ENCODE measurements at regions not wholly inside any gene's neighbourhood (a gene's known extent, or its start where the extent isn't known, plus 50 kb on each side); places are given as distances from the start of the nearest gene placed in this dataset.

DNA sequence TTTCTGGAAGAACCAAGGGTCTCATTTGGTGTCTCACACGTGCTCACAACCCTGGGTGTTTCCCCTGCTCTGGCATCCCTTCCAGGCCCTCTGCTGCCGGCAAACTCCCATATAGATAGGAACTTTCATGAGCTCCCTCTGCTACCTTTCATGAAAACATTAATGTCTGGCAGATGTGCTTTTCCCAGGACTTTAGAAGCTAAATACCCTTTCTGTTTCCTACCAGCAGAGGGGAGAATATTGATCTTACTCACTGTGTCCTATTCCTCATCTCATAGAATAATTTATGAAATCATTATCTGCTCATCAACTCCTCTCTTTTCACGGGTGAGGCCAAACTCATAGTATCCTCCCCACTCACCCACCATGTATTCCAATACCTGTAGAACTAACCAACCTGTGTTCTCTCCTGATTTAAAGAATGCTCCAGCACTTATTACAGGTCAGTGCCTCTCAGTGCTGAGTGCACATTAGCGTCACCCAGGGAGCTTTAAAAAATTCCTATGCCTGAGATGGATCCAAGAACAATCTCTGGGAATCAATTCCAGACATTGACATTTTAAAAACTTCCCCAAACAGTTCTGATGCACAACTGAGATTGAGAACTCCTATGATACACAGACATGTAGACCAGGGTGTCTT lies 298.5 kb upstream of the JAG1 start:
- TF ChIP-seq, protein P1, sequence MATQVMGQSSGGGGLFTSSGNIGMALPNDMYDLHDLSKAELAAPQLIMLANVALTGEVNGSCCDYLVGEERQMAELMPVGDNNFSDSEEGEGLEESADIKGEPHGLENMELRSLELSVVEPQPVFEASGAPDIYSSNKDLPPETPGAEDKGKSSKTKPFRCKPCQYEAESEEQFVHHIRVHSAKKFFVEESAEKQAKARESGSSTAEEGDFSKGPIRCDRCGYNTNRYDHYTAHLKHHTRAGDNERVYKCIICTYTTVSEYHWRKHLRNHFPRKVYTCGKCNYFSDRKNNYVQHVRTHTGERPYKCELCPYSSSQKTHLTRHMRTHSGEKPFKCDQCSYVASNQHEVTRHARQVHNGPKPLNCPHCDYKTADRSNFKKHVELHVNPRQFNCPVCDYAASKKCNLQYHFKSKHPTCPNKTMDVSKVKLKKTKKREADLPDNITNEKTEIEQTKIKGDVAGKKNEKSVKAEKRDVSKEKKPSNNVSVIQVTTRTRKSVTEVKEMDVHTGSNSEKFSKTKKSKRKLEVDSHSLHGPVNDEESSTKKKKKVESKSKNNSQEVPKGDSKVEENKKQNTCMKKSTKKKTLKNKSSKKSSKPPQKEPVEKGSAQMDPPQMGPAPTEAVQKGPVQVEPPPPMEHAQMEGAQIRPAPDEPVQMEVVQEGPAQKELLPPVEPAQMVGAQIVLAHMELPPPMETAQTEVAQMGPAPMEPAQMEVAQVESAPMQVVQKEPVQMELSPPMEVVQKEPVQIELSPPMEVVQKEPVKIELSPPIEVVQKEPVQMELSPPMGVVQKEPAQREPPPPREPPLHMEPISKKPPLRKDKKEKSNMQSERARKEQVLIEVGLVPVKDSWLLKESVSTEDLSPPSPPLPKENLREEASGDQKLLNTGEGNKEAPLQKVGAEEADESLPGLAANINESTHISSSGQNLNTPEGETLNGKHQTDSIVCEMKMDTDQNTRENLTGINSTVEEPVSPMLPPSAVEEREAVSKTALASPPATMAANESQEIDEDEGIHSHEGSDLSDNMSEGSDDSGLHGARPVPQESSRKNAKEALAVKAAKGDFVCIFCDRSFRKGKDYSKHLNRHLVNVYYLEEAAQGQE (IDR thresholded peaks at IDR 0.05; ENCODE audit: insufficient read depth in 1 of 2, low read depth in 2 of 2, low read length in 2 of 2) = no peak
- TF ChIP-seq SIN3A (IDR thresholded peaks at IDR 0.05; ENCODE audit: borderline replicate concordance, insufficient read depth, low read length) (no peak), POLR2AphosphoS5 (IDR thresholded peaks at IDR 0.05; ENCODE audit: low read depth, low read length) (no peak), TAF1 (IDR thresholded peaks at IDR 0.05; ENCODE audit: borderline replicate concordance, insufficient read depth, low read length) (no peak), FOXP2 (optimal IDR thresholded peaks at IDR 0.05; ENCODE audit: borderline replicate concordance, extremely low read depth, extremely low read length, insufficient read depth) (no peak)

DNA sequence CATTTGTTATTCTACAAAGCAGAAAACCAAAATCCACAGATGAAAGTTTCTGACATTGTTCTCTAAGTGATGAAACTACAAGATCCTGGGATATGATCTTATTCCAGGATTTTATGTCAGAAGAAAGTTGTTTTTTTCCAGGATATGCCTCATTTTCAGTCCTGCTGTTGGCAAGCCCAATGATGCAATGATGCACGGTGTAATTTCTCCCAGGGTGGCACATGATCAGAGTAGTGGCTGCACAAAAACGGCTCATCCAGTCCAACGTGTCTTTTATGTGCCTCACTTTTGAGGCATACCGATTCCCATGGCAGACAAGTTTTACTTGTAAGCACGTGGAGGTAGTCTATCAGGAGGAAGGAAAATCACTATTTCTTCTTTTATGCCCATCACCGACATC lies 302.3 kb upstream of the JAG1 start:
- TF ChIP-seq SIN3A (IDR thresholded peaks at IDR 0.05; ENCODE audit: borderline replicate concordance, insufficient read depth, low read length) = no peak
- no peak for TF ChIP-seq POLR2AphosphoS5 (IDR thresholded peaks at IDR 0.05; ENCODE audit: low read depth, low read length)
- TF ChIP-seq TAF1 (IDR thresholded peaks at IDR 0.05; ENCODE audit: borderline replicate concordance, insufficient read depth, low read length) = no peak
- TF ChIP-seq FOXP2 (optimal IDR thresholded peaks at IDR 0.05; ENCODE audit: borderline replicate concordance, extremely low read depth, extremely low read length, insufficient read depth) = no peak
- TF ChIP-seq, protein P1 (IDR thresholded peaks at IDR 0.05; ENCODE audit: insufficient read depth in 1 of 2, low read depth in 2 of 2, low read length in 2 of 2) = no peak

DNA sequence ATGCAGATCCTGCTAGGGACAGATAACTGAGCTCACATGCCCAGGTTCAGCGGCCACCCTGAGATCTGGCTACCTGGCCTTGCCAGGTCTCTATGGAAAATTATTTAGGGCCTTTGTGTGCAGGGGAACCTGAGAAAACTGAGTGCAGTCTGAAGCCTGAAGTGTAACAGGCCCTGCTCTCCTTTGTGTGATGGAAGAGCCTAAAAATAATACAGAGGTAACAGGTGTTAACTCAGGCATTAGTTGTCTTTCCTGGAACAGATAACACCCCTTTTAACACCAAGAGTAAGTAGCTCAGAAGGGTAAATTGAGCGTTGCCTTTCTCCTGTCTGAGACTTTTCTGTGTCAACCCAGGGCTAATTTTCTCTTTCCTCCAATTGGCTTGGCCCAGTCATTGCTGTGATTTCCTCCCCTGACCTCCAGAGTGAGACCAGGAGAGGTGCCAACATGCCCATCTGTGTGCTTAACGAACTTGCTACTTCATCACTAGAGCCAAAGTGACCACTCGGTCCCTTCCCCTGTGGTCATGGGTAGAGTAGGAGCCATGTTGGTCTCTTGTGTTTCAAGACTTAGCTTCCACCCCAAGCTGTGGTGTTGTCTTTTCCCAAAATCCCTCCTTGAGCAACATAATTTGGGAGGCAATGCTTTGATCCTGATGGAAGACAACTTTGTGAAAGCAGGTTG lies 304.4 kb upstream of the JAG1 start:
- TF ChIP-seq, protein P1 (IDR thresholded peaks at IDR 0.05; ENCODE audit: insufficient read depth in 1 of 2, low read depth in 2 of 2, low read length in 2 of 2) = no peak
- TF ChIP-seq SIN3A (IDR thresholded peaks at IDR 0.05; ENCODE audit: borderline replicate concordance, insufficient read depth, low read length) (no peak), POLR2AphosphoS5 (IDR thresholded peaks at IDR 0.05; ENCODE audit: low read depth, low read length) (no peak), FOXP2 (optimal IDR thresholded peaks at IDR 0.05; ENCODE audit: borderline replicate concordance, extremely low read depth, extremely low read length, insufficient read depth) (no peak), TAF1 (IDR thresholded peaks at IDR 0.05; ENCODE audit: borderline replicate concordance, insufficient read depth, low read length) (no peak)

DNA sequence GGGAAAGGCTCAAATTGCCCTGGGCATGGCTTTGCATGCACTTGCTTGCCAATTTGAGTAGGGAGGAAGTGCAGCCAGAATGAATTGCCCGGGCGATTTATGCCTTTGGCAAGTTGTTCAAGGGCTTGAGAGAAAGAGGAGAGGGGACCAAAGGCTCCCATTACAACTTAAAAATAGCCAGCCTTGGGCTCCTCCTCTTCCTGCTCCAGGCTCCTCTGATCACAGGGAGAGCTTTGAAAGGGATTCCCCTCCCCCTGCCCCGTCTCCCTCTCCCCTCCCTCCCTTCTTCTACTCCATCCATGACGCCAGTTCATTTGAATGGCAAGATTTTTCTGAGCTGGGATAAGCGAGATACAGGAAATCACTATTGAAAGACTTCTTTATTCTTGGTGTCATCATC lies 304.9 kb upstream of the JAG1 start:
- TF ChIP-seq TAF1 (IDR thresholded peaks at IDR 0.05; ENCODE audit: borderline replicate concordance, insufficient read depth, low read length) (no peak), FOXP2 (optimal IDR thresholded peaks at IDR 0.05; ENCODE audit: borderline replicate concordance, extremely low read depth, extremely low read length, insufficient read depth) (no peak), SIN3A (IDR thresholded peaks at IDR 0.05; ENCODE audit: borderline replicate concordance, insufficient read depth, low read length) (no peak), POLR2AphosphoS5 (IDR thresholded peaks at IDR 0.05; ENCODE audit: low read depth, low read length) (no peak)
- TF ChIP-seq, protein P1 (IDR thresholded peaks at IDR 0.05; ENCODE audit: insufficient read depth in 1 of 2, low read depth in 2 of 2, low read length in 2 of 2) = no peak
